IMR-90 (cell line): ENCODE measurements at regions not wholly inside any gene's neighbourhood (a gene's known extent, or its start where the extent isn't known, plus 50 kb on each side); places are given as distances from the start of the nearest gene placed in this dataset.

Experiments
- ATAC-seq: fragments of 200-7000 bp; cut with Tn5 transposase; 2 replicates; pipeline ENCODE4 v1.9.1; 2020; ENCODE audit warnings: low read depth, mild to moderate bottlenecking, moderate library complexity
- BruUV-seq: library from RNA; stranded (reverse); fragments of 400-500 nt; replicated peaks from 2 replicates; lab custom pipeline; 2021; lab: Mats Ljungman, UMichigan
- CTCF ChIA-PET: fragments of 300-600 bp; formaldehyde crosslinking; extraction: SDS; loops from one replicate; lab custom pipeline; 2021; ENCODE audit warnings: antibody characterized with exemption; lab: Yijun Ruan, JAX
- POLR2A ChIA-PET: fragments of 300-600 bp; sonication (Branson Sonifier 250); formaldehyde crosslinking; loops from one replicate; lab custom pipeline; 2022; ENCODE audit warnings: antibody characterized with exemption; ENCODE audit not compliant: unreplicated experiment; lab: Charles Lee
- DNase-seq: peaks from one replicate; pipeline ENCODE4 v3.0.0; 2013
- H2AFZ ChIP-seq: replicated peaks from 2 replicates; pipeline ENCODE3; 2013; ENCODE audit warnings: low read length, mild to moderate bottlenecking; ENCODE audit not compliant: poor library complexity
- H2AK5ac ChIP-seq: 2 replicates; pipeline ENCODE4 v1.6.1; 2013; ENCODE audit warnings: low read depth, low read length, inconsistent platforms
- H2AK9ac ChIP-seq: replicated peaks from 2 replicates; pipeline ENCODE3; 2013; ENCODE audit warnings: mild to moderate bottlenecking, low read depth, low read length, moderate library complexity; ENCODE audit not compliant: poor library complexity
- H2BK120ac ChIP-seq: 2 replicates; pipeline ENCODE4 v1.6.1; 2013; ENCODE audit warnings: low read depth, low read length, inconsistent platforms
- H2BK15ac ChIP-seq: 3 replicates; pipeline ENCODE4 v1.6.1; 2013; ENCODE audit warnings: low read depth, low read length, inconsistent platforms
- H2BK20ac ChIP-seq: 2 replicates; pipeline ENCODE4 v1.6.1; 2013; ENCODE audit warnings: low read depth, mild to moderate bottlenecking, inconsistent platforms, low read length, moderate library complexity
- H2BK5ac ChIP-seq: 2 replicates; pipeline ENCODE4 v1.6.1; 2013; ENCODE audit warnings: mild to moderate bottlenecking, low read depth, low read length, inconsistent platforms; ENCODE audit not compliant: poor library complexity, severe bottlenecking
- H3K14ac ChIP-seq: replicated peaks from 2 replicates; pipeline ENCODE4 v1.6.1; 2013; ENCODE audit warnings: low read depth, low read length, inconsistent platforms
- H3K18ac ChIP-seq: 2 replicates; pipeline ENCODE4 v1.6.1; 2013; ENCODE audit warnings: low read depth, low read length, control low read depth
- H3K23ac ChIP-seq: 2 replicates; pipeline ENCODE4 v1.6.1; 2013; ENCODE audit warnings: low read depth, low read length, inconsistent platforms
- H3K27ac ChIP-seq: 2 replicates; pipeline ENCODE4 v1.5.1; 2013; ENCODE audit warnings: mild to moderate bottlenecking, control low read depth, low read length; ENCODE audit not compliant: insufficient read depth
- H3K27me3 ChIP-seq: 2 replicates; pipeline ENCODE4 v1.6.1; 2013; ENCODE audit warnings: low read length; ENCODE audit not compliant: control insufficient read depth, insufficient read depth
- H3K36me3 ChIP-seq: 2 replicates; pipeline ENCODE4 v1.6.1; 2013; ENCODE audit warnings: low read length, mixed read lengths; ENCODE audit not compliant: control insufficient read depth, insufficient read depth
- H3K4ac ChIP-seq: 2 replicates; pipeline ENCODE4 v1.6.1; 2013; ENCODE audit warnings: low read depth, low read length, inconsistent platforms
- H3K4me1 ChIP-seq: 2 replicates; pipeline ENCODE4 v1.6.1; 2013; ENCODE audit warnings: low read length, mixed read lengths; ENCODE audit not compliant: control insufficient read depth, insufficient read depth
- H3K4me2 ChIP-seq: 2 replicates; pipeline ENCODE4 v1.6.1; 2013; ENCODE audit warnings: low read depth, mild to moderate bottlenecking, control low read depth, low read length, moderate library complexity
- H3K4me3 ChIP-seq: 2 replicates; pipeline ENCODE4 v1.5.1; 2013; ENCODE audit warnings: low read depth, mild to moderate bottlenecking, control low read depth, low read length, moderate library complexity; ENCODE audit not compliant: insufficient read depth
- H3K56ac ChIP-seq: 2 replicates; pipeline ENCODE4 v1.6.1; 2013; ENCODE audit warnings: low read length, inconsistent platforms; ENCODE audit not compliant: insufficient read depth; ENCODE audit errors: extremely low read depth
- H3K79me1 ChIP-seq, 2 experiments: 2 replicates each; pipeline ENCODE4 v1.6.1; 2013; ENCODE audit warnings: low read length in 2 of 2, inconsistent platforms in 1 of 2, low read depth in 1 of 2
- H3K9ac ChIP-seq: 2 replicates; pipeline ENCODE4 v1.6.1; 2013; ENCODE audit warnings: low read depth, low read length, control low read depth
- H3K9me1 ChIP-seq: 2 replicates; pipeline ENCODE4 v1.6.1; 2013; ENCODE audit warnings: low read length, inconsistent platforms; ENCODE audit not compliant: insufficient read depth
- H3K9me3 ChIP-seq: 2 replicates; pipeline ENCODE4 v1.6.1; 2013; ENCODE audit warnings: low read length; ENCODE audit not compliant: control insufficient read depth, insufficient read depth
- H4K20me1 ChIP-seq: 2 replicates; pipeline ENCODE4 v1.6.1; 2013; ENCODE audit warnings: low read length, inconsistent platforms; ENCODE audit not compliant: insufficient read depth
- H4K5ac ChIP-seq: 2 replicates; pipeline ENCODE4 v1.6.1; 2013; ENCODE audit warnings: mild to moderate bottlenecking, low read depth, low read length, control low read depth
- H4K8ac ChIP-seq, 2 experiments: 2 replicates each; pipeline ENCODE4 v1.6.1; 2013; ENCODE audit warnings: low read depth in 2 of 2, low read length in 2 of 2, control low read depth in 1 of 2, inconsistent platforms in 1 of 2
- H4K91ac ChIP-seq: 2 replicates; pipeline ENCODE4 v1.6.1; 2013; ENCODE audit warnings: low read depth, low read length, inconsistent platforms; ENCODE audit not compliant: insufficient read depth
- BHLHE40 ChIP-seq: fragments of 150-350 bp; IDR thresholded peaks from 2 replicates; pipeline ENCODE4 v1.6.1; 2016; ENCODE audit warnings: mild to moderate bottlenecking, low read depth, low read length
- CEBPB ChIP-seq: IDR thresholded peaks from 2 replicates; pipeline ENCODE4 v1.6.1; 2012; ENCODE audit warnings: low read depth, low read length, improper control_type of control experiment
- CHD1 ChIP-seq: IDR thresholded peaks from 2 replicates; pipeline ENCODE4 v1.6.1; 2012; ENCODE audit warnings: low read depth, low read length, improper control_type of control experiment
- CTCF ChIP-seq: conservative IDR thresholded peaks from 2 replicates; pipeline ENCODE4 v1.5.1; 2012; ENCODE audit warnings: mild to moderate bottlenecking, low read depth, low read length, improper control_type of control experiment
- FOS ChIP-seq: fragments of 150-350 bp; IDR thresholded peaks from 2 replicates; pipeline ENCODE4 v1.6.1; 2016; ENCODE audit warnings: low read depth, low read length
- MAFK ChIP-seq: IDR thresholded peaks from 2 replicates; pipeline ENCODE4 v1.6.1; 2012; ENCODE audit warnings: low read depth, low read length, improper control_type of control experiment
- MXI1 ChIP-seq: IDR thresholded peaks from 2 replicates; pipeline ENCODE4 v1.6.1; 2012; ENCODE audit warnings: low read depth, mild to moderate bottlenecking, low read length, moderate library complexity, borderline replicate concordance
- NFE2L2 ChIP-seq: fragments of 150-350 bp; IDR thresholded peaks from 2 replicates; pipeline ENCODE4 v1.6.1; 2016; ENCODE audit warnings: low read depth, mild to moderate bottlenecking, low read length
- RAD21 ChIP-seq: IDR thresholded peaks from 2 replicates; pipeline ENCODE4 v1.6.1; 2012; ENCODE audit warnings: low read length, improper control_type of control experiment
- RCOR1 ChIP-seq: IDR thresholded peaks from 2 replicates; pipeline ENCODE4 v1.6.1; 2012; ENCODE audit warnings: mild to moderate bottlenecking, low read length, improper control_type of control experiment; ENCODE audit not compliant: insufficient replicate concordance
- RFX5 ChIP-seq: IDR thresholded peaks from 2 replicates; pipeline ENCODE4 v1.8.0; 2012; ENCODE audit warnings: low read depth, mild to moderate bottlenecking, low read length, moderate library complexity
- SMC3 ChIP-seq: fragments of 150-350 bp; IDR thresholded peaks from 2 replicates; pipeline ENCODE4 v1.6.1; 2016; ENCODE audit warnings: low read depth, mild to moderate bottlenecking, antibody characterized with exemption, low read length, moderate library complexity
- USF2 ChIP-seq: fragments of 150-350 bp; IDR thresholded peaks from 2 replicates; pipeline ENCODE4 v1.6.1; 2017; ENCODE audit warnings: mild to moderate bottlenecking, antibody characterized with exemption, low read length, low read depth
- WGBS, 2 experiments: methylation state at CpG; one replicate each; pipeline versions ENCODE4 v1.1.5 to v1.1.7; 2013; ENCODE audit warnings: missing lambda C conversion rate in 2 of 2; ENCODE audit not compliant: insufficient read length in 1 of 2; ENCODE audit errors: extremely low coverage in 2 of 2; 5-methylcytosine and 5-hydroxymethylcytosine counted together
- dilution Hi-C: fragments of 300-500 bp; cut with HindIII; formaldehyde crosslinking; loops from one replicate; pipeline ENCODE4 v1.14.3; 2018; ENCODE audit warnings: low sequenced_read_pairs; ENCODE audit not compliant: unreplicated experiment
- in situ Hi-C: fragments of 300-500 bp; cut with MboI; formaldehyde crosslinking; loops from 3 replicates; pipeline ENCODE4 v1.14.3; 2019; ENCODE audit warnings: low sequenced_read_pairs, inconsistent platforms, mixed read lengths
- intact Hi-C: fragments of 100-400 bp; cut with micrococcal nuclease; formaldehyde crosslinking; loops from 2 replicates; pipeline ENCODE4 v1.10.0; 2022
- TF ChIP-seq, protein P1 (sequence below): fragments of 150-350 bp; IDR thresholded peaks from 2 replicates; pipeline ENCODE4 v1.6.1; 2016; ENCODE audit warnings: low read depth, mild to moderate bottlenecking, low read length, moderate library complexity, borderline replicate concordance

- POLR2A ChIA-PET, result no interaction called here
- Histone ChIP-seq H2BK20ac (no peak overlapping the region), H3K9ac (no peak overlapping the region), H3K9me3 (no peaks in the 10 kb centered on the region), H3K79me1 (no peaks in the 10 kb centered on the region), H2AFZ (no peak overlapping the region), H3K36me3 (no peaks in the 10 kb centered on the region), H4K91ac (no peak overlapping the region), H2AK9ac (no peak overlapping the region), H3K4me2 (no peak overlapping the region), H3K4me1 (no peaks in the 10 kb centered on the region), H2AK5ac (no peak overlapping the region), H3K27ac (no peak overlapping the region), H2BK120ac (no peak overlapping the region), H4K20me1 (no peaks in the 10 kb centered on the region), H4K8ac (no peak overlapping the region), H3K9me1 (no peaks in the 10 kb centered on the region), H2BK5ac (no peak overlapping the region), H4K5ac (no peak overlapping the region), H2BK15ac (no peak overlapping the region), H3K4ac (no peak overlapping the region), H3K56ac (no peak overlapping the region), H3K18ac (no peak overlapping the region), H3K4me3 (no peak overlapping the region), H3K27me3 (no peaks in the 10 kb centered on the region), H3K14ac (no peak overlapping the region), H3K23ac (no peak overlapping the region)
- BruUV-seq, result no TSS peak
- TF ChIP-seq USF2 (no peak), MAFK (no peak), MXI1 (no peak), CTCF (no peak), RCOR1 (no peak), RFX5 (no peak), SMC3 (no peak), NFE2L2 (no peak), RAD21 (no peak), CHD1 (no peak), BHLHE40 (no peak), CEBPB (no peak), FOS (no peak)
- TF ChIP-seq, protein P1, sequence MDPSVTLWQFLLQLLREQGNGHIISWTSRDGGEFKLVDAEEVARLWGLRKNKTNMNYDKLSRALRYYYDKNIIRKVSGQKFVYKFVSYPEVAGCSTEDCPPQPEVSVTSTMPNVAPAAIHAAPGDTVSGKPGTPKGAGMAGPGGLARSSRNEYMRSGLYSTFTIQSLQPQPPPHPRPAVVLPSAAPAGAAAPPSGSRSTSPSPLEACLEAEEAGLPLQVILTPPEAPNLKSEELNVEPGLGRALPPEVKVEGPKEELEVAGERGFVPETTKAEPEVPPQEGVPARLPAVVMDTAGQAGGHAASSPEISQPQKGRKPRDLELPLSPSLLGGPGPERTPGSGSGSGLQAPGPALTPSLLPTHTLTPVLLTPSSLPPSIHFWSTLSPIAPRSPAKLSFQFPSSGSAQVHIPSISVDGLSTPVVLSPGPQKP, result no peak
- dilution Hi-C loops, result no loop called here
- no peak for ATAC-seq
- no CpG with 5 or more reads among the region's 1 CpG for WGBS, 2 experiments
- in situ Hi-C loops, result no loop called here
- intact Hi-C loops, result no loop called here
- no peak for DNase-seq
- CTCF ChIA-PET, result no interaction called here
Observed at GRCh38 chr2:195279840-195280427, 377.1 kb upstream of the SLC39A10 start.
